ENCODE measurements at regions not wholly inside any gene's neighbourhood (a gene's known extent, or its start where the extent isn't known, plus 50 kb on each side); places are given as distances from the start of the nearest gene placed in this dataset.
"Not testable (repeated sequence)": the region's sequence is repeated elsewhere in the genome, so short reads cannot be mapped to it uniquely, and the experiment has no call there.

DNA sequence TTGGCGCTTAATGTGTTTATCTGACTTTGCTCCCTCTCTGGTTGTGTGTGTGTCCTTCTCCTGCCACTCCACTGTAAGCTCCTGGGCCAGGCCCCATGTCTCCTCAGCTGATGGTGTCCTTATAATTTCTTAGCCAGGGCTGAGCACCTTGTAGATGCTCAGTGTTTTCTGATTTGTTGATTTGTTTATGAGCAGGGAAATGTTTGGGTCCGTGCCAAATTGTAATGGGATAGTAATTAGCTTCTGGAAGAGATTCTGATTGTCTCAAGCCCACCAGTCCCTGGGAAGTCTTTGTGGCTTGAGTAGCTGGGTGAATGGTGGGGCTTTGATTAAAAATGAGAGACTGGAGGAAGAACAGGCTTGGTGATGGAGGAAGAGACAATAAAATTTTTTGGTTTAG is 270.5 kb downstream of the MYCN start:
- DNase-seq, result no peak

DNA sequence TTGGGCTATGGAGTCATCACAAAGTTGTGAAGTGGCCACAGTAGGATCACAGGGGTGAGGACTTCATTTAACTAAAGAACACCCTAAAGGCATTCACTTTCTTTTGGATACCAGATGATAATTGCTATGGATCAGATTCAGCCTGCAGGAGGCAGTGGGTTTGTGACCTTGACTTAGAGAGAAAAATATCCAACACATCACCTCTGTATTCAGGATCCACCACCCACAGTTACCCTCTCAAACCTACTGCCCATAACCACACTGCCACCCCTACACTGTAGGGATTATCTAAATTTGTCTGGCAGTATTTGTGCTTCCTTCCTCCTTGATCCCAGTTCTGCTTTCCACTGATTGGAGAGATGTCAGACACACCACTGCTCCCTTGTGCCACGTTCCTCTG is 269.4 kb downstream of the MYCN start:
- no peak for DNase-seq

DNA sequence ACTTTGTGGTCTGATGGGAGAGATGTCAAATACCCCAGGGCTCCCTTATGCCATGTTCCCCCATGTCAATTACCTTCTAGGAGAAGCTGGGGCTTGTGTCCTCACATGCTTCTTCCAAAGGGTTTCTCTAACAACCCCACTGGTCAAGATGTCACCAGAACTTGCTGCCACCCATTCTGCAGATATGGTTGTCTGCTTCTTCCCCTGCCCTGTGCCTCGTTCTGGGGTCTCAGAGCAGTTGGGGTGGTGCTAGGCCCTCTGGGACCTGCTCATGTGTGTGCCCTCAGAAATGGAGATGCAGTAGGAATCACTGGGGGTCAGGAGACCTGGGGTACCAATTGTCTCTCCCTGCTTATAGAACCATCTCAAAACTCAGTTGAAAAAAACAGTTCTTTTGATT is 268.6 kb downstream of the MYCN start:
- no peak for DNase-seq

- no peak for DNase-seq
These were observed 268.0 kb downstream of the MYCN start for GRCh38 chr2:16208241-16208797.

DNA sequence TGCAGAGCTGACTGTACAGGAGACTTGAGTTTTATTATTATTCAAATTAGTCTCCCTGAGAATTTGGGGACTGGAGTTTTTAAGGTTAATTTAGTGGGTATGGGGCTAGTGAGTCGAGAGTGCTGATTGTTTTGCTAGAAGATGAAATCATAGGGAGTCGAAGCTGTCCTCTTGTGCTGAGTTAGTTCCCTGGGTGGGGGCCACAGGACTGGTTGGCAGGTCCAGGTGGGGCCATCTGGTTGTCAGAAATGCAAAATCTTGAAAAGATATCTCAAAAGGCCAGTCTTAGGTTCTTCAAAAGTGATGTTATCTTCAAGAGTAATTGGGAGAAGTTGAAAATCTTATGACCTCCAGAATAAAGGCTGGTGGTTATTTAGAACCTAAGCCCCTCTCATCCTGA is 267.3 kb downstream of the MYCN start:
- no peak for DNase-seq

DNA sequence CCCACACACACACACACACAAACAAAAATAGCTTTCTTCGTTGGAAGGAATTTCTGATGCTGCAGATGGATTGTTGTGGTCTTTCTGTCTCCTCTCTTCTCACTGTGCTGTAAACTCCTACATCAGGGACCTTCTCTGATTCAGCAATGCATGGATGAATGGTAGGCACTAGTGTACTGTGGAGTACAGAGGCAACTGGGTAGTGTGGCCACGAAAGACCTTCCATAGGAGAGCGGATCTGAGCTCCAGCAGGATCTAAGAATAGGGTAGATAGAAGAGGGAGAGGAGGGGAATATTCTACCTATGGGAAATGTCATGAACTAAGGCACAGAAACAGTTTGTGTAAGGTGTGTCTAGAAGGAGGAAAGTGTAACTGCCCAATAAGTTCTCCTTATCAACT is 266.8 kb downstream of the MYCN start:
- DNase-seq, result no peak

- no peak for DNase-seq
These were observed 266.0 kb downstream of the MYCN start for GRCh38 chr2:16206191-16206944.

DNA sequence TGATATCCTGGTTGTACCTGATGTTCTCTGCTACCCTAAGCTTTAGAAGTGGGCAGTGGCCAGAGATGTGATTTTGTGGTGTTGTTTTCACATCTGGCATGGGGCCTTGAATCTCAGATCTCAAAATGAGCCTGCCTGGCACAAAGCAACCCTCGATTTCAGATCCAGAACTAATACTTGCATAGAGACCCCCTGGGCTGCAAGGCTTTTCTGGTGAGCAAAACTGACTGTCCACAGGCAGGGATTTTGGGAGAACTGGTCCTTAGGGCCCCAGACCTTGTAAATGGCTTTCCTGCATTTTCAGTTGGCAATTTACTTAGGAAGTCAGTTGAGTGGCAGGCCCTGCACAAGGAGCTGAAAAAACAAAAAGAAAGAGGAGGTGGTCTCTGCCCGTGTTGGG is 265.3 kb downstream of the MYCN start:
- DNase-seq, result no peak

DNA sequence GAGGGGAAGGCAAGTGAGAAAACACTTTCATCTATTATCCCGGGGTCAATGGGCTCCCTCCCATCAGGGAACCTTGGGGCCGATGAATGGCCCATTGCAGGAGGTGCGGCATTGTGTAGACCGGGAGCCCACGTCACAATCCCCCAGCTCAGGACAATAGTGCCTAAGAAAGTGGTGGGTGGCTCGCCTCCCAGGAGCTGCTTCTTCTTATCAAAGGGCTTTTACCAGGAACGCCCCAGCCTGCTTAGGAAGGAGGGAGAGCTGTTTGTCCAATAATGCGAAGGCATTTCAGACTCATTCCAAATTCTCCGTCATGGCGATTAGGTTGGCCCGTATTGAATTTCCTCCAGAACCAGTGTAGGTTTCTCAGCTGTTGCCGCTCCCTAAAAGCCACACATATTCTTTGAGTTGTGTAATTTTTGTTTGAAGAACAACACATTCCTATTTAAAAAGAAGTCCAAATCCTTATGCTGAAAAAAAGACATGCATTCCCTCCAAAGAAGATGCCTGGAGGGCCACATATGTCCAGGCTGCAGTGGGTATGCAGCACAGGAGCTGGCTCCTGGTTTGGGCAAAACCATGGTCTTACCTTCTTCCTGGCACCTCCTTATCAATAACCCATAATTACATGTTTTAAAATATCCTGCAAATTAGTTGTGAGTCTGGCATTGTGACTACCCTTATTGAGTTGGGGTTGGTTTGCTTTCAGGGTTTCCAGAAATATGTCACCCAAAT is 264.7 kb downstream of the MYCN start:
- no peak for DNase-seq

- DNase-seq, result no peak
These were observed 263.9 kb downstream of the MYCN start for GRCh38 chr2:16204251-16204650.

- no peak for DNase-seq
These were observed 263.3 kb downstream of the MYCN start for GRCh38 chr2:16203691-16204090.

DNA sequence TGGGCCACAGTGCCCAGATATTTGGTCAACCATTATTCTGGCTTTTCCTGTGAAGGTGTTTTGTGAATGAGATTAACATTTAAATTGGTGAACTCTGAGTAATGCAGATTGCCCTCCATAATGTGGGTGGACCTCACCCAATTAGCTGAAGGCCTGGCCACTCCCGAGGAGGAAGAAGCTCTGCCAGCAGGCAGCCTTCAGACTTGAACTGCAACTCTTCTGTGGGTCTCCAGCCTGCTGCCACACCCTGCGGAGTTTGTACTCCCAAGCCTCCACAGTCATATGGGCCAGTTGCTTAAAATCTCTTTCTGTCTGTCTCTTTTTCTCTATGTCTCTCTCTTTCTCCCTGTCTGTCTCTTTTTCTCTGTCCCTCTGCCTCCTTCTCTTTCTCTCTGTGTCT is 262.7 kb downstream of the MYCN start:
- no peak for DNase-seq

GRCh38 chr2:16202266-16203020 is 262.1 kb downstream of the MYCN start:
- DNase-seq, result no peak

DNA sequence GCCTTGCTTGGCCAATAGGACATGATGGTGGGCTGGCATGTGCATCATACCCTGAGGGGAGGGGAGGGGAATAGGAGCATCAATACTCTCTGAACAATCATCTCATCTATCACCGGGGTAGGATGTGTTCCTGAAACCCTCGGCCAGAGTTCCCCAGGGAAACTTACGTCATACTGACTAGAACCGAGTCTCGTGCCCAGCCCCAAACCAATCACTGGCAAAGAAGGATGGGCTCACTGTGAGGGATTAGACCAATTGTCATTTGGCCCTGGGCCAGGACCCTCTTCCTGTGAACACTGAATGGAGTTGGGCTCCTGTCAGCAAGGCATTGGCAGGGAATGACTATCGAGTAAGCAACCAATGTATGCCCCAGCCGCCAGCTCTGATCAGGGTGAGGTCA is 261.5 kb downstream of the MYCN start:
- DNase-seq, result no peak

DNA sequence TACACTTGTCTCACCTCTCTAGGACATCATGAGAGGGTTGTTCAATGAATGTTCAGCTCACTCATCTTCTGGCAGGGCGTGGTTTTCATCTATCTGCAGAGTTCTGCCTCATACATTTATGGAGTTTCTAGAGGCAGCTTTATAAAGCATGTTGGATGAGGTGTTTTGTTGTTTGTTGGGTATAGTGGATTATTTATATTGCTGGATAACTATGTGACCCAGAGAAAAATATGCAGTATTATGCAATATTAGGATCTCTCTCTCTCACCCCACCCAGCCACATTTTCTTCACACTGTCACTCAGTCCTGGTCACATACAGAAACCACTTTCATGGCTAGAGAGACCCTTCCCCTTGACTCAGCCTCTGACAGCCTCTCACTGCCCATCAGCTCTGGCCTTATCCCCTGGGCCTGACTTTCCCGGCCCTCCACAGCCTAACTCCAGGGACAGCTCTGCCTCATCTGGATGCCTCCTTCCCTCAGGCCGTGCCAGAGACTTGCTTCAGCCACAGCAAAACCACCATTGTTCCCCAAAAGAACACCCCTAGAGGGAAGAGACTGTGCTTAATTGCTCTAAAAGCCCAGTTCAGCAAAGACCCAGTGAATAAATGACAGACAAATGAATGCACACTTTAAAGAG is 260.3 kb downstream of the MYCN start:
- DNase-seq, result no peak

DNA sequence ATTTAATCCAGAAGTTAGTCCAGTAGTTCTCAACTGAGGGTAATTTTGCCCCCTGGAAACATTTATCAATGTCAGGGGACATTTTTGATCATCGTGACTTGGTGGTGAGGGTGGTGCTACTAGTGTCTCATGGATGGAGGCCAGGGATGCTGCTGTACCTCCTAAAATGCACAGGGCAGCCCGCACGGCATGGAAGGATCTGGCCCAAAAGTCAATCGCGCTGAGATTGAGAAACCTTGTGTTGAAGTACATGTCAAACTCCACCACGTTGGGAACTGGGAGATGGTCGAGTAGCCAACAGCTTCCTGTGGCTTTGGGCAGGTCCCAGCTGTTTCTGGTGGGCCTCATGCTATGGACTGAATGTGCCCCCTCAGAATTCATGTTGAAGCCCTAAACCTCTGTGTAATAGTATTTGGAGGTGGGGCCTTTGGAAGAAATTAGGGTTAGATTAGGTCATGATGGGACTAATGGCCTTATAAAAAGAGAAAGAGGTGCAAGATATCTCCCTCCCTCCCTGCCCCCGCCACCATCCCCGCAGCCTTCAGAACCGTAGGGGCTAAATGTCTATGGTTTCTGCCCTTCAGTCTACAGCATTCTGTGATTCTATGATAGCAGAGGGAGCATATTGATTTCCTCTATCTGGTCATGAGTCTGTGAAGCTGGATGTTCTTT is 259.7 kb downstream of the MYCN start:
- no peak for DNase-seq

DNA sequence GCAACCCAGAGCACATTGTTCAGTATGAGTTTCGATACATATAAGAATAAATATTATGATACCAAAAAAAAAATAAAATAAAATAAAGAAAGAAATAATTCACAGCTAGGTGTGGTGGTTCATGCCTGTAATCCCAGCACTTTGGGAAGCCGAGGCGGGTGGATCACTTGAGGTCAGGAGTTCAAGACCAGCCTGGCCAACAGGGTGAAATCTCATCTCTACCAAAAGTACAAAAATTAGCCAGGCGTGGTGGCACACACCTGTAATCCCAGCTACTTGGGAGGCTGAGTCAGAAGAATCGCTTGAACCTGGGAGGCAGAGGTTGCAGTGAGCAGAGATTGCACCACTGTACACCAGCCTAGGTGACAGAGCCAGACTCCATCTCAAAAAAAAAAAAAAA is 258.9 kb downstream of the MYCN start:
- DNase-seq, result not testable (repeated sequence)

DNA sequence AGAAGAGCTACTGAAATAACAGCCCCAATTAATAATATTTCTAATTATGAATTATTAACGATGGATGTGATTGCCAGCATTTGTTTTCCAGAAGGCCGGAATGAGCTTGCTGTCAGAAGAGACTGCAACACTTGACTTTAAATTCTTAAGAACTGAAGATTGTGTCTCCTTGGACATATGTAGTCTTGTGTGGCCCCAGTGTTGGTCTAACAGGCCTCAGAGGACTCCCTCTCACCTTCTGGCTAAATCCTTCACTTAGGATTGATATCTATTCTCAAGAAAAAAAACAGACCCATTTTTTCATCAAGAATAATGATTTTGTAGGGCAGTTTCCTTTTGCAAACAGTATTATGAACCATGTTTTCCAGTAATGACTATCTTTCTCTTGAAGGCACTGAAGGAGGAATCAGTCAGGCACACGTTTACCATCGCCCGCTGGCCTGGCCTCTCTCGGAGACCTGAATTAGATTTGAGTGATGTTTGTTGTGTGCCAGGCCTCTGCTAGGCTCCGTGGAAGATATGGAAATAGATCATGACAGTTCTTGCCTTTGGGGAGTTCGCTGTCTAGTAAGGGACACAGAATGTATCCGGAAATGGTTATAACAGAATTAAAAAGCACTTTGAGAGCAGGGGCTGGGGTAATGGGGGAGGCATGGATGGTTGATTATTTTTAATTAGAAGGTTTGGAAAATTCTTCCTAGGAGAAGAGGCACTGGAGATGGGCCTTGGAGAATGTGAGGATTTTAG is 258.0 kb downstream of the MYCN start:
- no peak for DNase-seq

DNA sequence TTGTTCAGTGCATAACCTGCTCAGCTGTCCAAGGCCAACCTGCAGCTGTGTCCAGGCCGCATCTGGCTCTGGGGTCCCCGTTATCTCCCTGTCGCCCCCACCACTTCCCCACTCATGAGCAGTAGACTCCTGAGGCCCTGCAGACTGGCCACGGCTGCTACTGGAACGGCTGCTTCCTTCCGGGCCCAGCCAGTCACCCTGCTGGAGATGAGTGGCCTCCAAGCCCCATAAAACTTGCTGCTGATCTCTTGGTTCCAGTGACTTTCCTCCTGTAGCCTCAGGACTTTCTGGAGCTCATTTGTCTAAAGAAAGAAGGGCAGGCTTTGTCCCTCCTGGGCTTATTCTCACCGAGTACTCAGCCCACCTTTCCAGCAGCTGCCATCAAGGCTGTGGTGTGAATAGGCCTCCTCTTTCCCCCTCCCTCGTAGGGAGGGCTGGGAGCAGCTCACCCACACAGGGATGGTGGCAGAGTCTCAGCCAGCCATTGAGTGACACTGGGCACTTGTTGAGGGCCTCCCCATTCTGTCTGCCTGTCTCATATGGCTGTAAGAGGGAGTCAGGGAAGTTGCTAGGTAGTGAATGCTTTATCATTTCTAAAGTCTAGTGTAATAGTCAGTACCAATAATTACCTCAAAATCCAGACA is 257.3 kb downstream of the MYCN start:
- no peak for DNase-seq

- no peak for DNase-seq
These were observed 256.5 kb downstream of the MYCN start for GRCh38 chr2:16196687-16197503.
